Suprapubic skin (tissue), 4 donors: ENCODE measurements at regions not wholly inside any gene's neighbourhood (a gene's known extent, or its start where the extent isn't known, plus 50 kb on each side); places are given as distances from the start of the nearest gene placed in this dataset.
"Not testable (repeated sequence)": the region's sequence is repeated elsewhere in the genome, so short reads cannot be mapped to it uniquely, and the experiment has no call there.

Experiments used
- DNase-seq, 2 donors: peaks; one replicate each; pipeline ENCODE4 v3.0.0-alpha.2; 2019; ENCODE audit warnings: low spot score in 2 of 2
- H3K27ac ChIP-seq: fragments of 200-600 bp; sonication (generic); one replicate; pipeline ENCODE4 v1.5.1; 2019
- H3K27me3 ChIP-seq: fragments of 200-600 bp; sonication (generic); one replicate; pipeline ENCODE4 v1.5.1; 2019
- H3K36me3 ChIP-seq: fragments of 200-600 bp; sonication (generic); one replicate; pipeline ENCODE4 v1.5.1; 2019
- H3K4me1 ChIP-seq: fragments of 200-600 bp; sonication (generic); one replicate; pipeline ENCODE4 v1.5.1; 2019
- H3K4me3 ChIP-seq: fragments of 200-600 bp; sonication (generic); one replicate; pipeline ENCODE4 v1.5.1; 2019; ENCODE audit warnings: mild to moderate bottlenecking
- H3K9me3 ChIP-seq: fragments of 200-600 bp; sonication (generic); one replicate; pipeline ENCODE4 v1.5.1; 2019
- CTCF ChIP-seq, 2 donors: fragments of 200-600 bp in 1 of 2; fragments of 450-650 bp in 1 of 2; sonication (generic) in 1 of 2; IDR thresholded peaks; one replicate each; pipeline ENCODE4 v1.5.1; 2016 to 2019; ENCODE audit warnings: antibody characterized with exemption in 2 of 2, mild to moderate bottlenecking in 1 of 2, moderate library complexity in 1 of 2
- WGBS: methylation state at CpG from one replicate; pipeline ENCODE4 v1.1.5; 2018; 5-methylcytosine and 5-hydroxymethylcytosine counted together

- 5% methylated on average over 7 of the region's 14 CpGs for whole genome bisulfite sequencing
- H3K27ac ChIP-seq, H3K9me3 ChIP-seq, H3K36me3 ChIP-seq, H3K27me3 ChIP-seq, H3K4me1 ChIP-seq, H3K4me3 ChIP-seq: not testable (repeated sequence)
- TF ChIP-seq CTCF (IDR thresholded peaks at IDR 0.05), result peak in 1 of 2 donors; percentile 19
- DNase-seq, result peak in 1 of 2 donors; percentile 34
These were observed 67.1 kb upstream of the MUC20 start for GRCh38 chr3:195653641-195654040.

GRCh38 chr3:195647912-195648702 is 64.4 kb upstream of the APOD start:
- peak in 1 of 2 donors; percentile 31 for DNase-seq
- not testable (repeated sequence) for H3K9me3 ChIP-seq, H3K4me1 ChIP-seq, H3K27ac ChIP-seq, H3K4me3 ChIP-seq, H3K36me3 ChIP-seq, H3K27me3 ChIP-seq
- 78% methylated on average over 13 of the region's 19 CpGs for WGBS

- not testable (repeated sequence) for H3K27me3 ChIP-seq, H3K27ac ChIP-seq, H3K9me3 ChIP-seq, H3K4me1 ChIP-seq, H3K36me3 ChIP-seq, H3K4me3 ChIP-seq
- DNase-seq, result peak in 1 of 2 donors; percentile 28
- 88% methylated on average over 8 of the region's 8 CpGs for WGBS
These were observed 62.1 kb upstream of the APOD start for GRCh38 chr3:195645872-195646271.

GRCh38 chr3:195643245-195643644 is 59.5 kb upstream of the APOD start:
- not testable (repeated sequence) for H3K9me3 ChIP-seq, H3K4me1 ChIP-seq, H3K27me3 ChIP-seq, H3K36me3 ChIP-seq, H3K4me3 ChIP-seq, H3K27ac ChIP-seq
- 76% methylated on average over 9 of the region's 11 CpGs for WGBS
- DNase-seq, result peak in 1 of 2 donors; percentile 31

GRCh38 chr3:195642311-195642710 is 58.6 kb upstream of the APOD start:
- H3K4me1 ChIP-seq, H3K4me3 ChIP-seq, H3K27ac ChIP-seq, H3K27me3 ChIP-seq, H3K36me3 ChIP-seq, H3K9me3 ChIP-seq: not testable (repeated sequence)
- peak in 1 of 2 donors; percentile 48 for DNase-seq
- 89% methylated on average over 13 of the region's 15 CpGs for WGBS

GRCh38 chr3:195638456-195638855 is 54.7 kb upstream of the APOD start:
- not testable (repeated sequence) for H3K4me1 ChIP-seq, H3K27ac ChIP-seq, H3K4me3 ChIP-seq, H3K9me3 ChIP-seq, H3K27me3 ChIP-seq, H3K36me3 ChIP-seq
- WGBS, result 94% methylated on average over 6 of the region's 10 CpGs
- peak in 1 of 2 donors; percentile 5 for DNase-seq

- H3K4me1 ChIP-seq, H3K27me3 ChIP-seq: not testable (repeated sequence)
- WGBS, result 55% methylated on average over 14 of the region's 15 CpGs
These were observed 53.9 kb upstream of the APOD start for GRCh38 chr3:195637473-195638233.

GRCh38 chr3:195637011-195637410 is 53.3 kb upstream of the APOD start:
- not testable (repeated sequence) for H3K27ac ChIP-seq, H3K36me3 ChIP-seq, H3K27me3 ChIP-seq, H3K9me3 ChIP-seq, H3K4me3 ChIP-seq, H3K4me1 ChIP-seq
- WGBS, result 57% methylated on average over 5 of the region's 7 CpGs
- DNase-seq, result peak in 1 of 2 donors; percentile 58

More at GRCh38 chr3:195637473-195638233, 53.9 kb upstream of the APOD start:
- H3K9me3 ChIP-seq, H3K4me3 ChIP-seq, H3K27ac ChIP-seq, H3K36me3 ChIP-seq: not testable (repeated sequence)
- peak in 1 of 2 donors; percentile 32 for DNase-seq

GRCh38 chr3:195635898-195636685 is 52.4 kb upstream of the APOD start:
- H3K4me1 ChIP-seq, H3K36me3 ChIP-seq, H3K27ac ChIP-seq, H3K9me3 ChIP-seq, H3K27me3 ChIP-seq: not testable (repeated sequence)
- WGBS, result 41% methylated on average over 10 of the region's 21 CpGs
- peak in 1 of 2 donors; percentile 43 for DNase-seq
- H3K4me3 ChIP-seq, result peak overlapping the region; percentile 40

GRCh38 chr3:195635262-195635873 is 51.6 kb upstream of the APOD start:
- WGBS, result no CpG with 5 or more reads among the region's 64 CpGs
- Histone ChIP-seq H3K27ac (peak overlapping the region; percentile 72), H3K4me3 (peak overlapping the region; percentile 40)
- not testable (repeated sequence) for H3K9me3 ChIP-seq, H3K36me3 ChIP-seq, H3K27me3 ChIP-seq, H3K4me1 ChIP-seq
- peak in 1 of 2 donors; percentile 55 for DNase-seq

GRCh38 chr3:195634426-195635261 is 50.9 kb upstream of the APOD start:
- H3K36me3 ChIP-seq, H3K9me3 ChIP-seq, H3K4me1 ChIP-seq, H3K27me3 ChIP-seq: not testable (repeated sequence)
- peak overlapping the region; percentile 51 for H3K4me3 ChIP-seq
- 0% methylated on average over 4 of the region's 70 CpGs for WGBS
- peak overlapping the region; percentile 74 for H3K27ac ChIP-seq
- DNase-seq, result peak in 1 of 2 donors; percentile 48
